ENCODE measurements at regions not wholly inside any gene's neighbourhood (a gene's known extent, or its start where the extent isn't known, plus 50 kb on each side); places are given as distances from the start of the nearest gene placed in this dataset.
A peak's percentile ranks its signal among the peaks of the same experiment; 100 is the strongest.

- Histone ChIP-seq H3K27me3 (ENCODE audit: control insufficient read depth, insufficient read depth, low read length) (no peaks in the 10 kb centered on the region), H3K27ac (ENCODE audit: low read depth, low read length) (no peak overlapping the region), H3K9me3 (ENCODE audit: control insufficient read depth, insufficient read depth, low read length) (no peaks in the 10 kb centered on the region), H3K9ac (ENCODE audit: low read depth, low read length) (no peak overlapping the region), H3K36me3 (ENCODE audit: control insufficient read depth, insufficient read depth, low read length) (no peaks in the 10 kb centered on the region), H3K4me1 (ENCODE audit: control insufficient read depth, insufficient read depth, low read length) (peaks cover 22% of the 10 kb centered on the region), H3K4me3 (ENCODE audit: low read depth, low read length) (no peak overlapping the region)
Observed at GRCh38 chr2:212945526-212945925, 205.9 kb downstream of the IKZF2 start.

- H3K4me1 ChIP-seq (ENCODE audit: control insufficient read depth, insufficient read depth, low read length), result peaks cover 34% of the 10 kb centered on the region
- H3K27me3 ChIP-seq (ENCODE audit: control insufficient read depth, insufficient read depth, low read length), result no peaks in the 10 kb centered on the region
- H3K9me3 ChIP-seq (ENCODE audit: control insufficient read depth, insufficient read depth, low read length), result no peaks in the 10 kb centered on the region
- H3K36me3 ChIP-seq (ENCODE audit: control insufficient read depth, insufficient read depth, low read length), result no peaks in the 10 kb centered on the region
- H3K27ac ChIP-seq (ENCODE audit: low read depth, low read length), result no peak overlapping the region
- no peak overlapping the region for H3K4me3 ChIP-seq (ENCODE audit: low read depth, low read length)
- no peak overlapping the region for H3K9ac ChIP-seq (ENCODE audit: low read depth, low read length)
Observed at GRCh38 chr2:212943351-212943750, 208.1 kb downstream of the IKZF2 start.

- no peak overlapping the region for H3K4me3 ChIP-seq (ENCODE audit: low read depth, low read length)
- no peaks in the 10 kb centered on the region for H3K27me3 ChIP-seq (ENCODE audit: control insufficient read depth, insufficient read depth, low read length)
- no peaks in the 10 kb centered on the region for H3K36me3 ChIP-seq (ENCODE audit: control insufficient read depth, insufficient read depth, low read length)
- peaks cover 28% of the 10 kb centered on the region for H3K4me1 ChIP-seq (ENCODE audit: control insufficient read depth, insufficient read depth, low read length)
- H3K9me3 ChIP-seq (ENCODE audit: control insufficient read depth, insufficient read depth, low read length), result no peaks in the 10 kb centered on the region
- peak overlapping the region; percentile 83 for H3K27ac ChIP-seq (ENCODE audit: low read depth, low read length)
- no peak overlapping the region for H3K9ac ChIP-seq (ENCODE audit: low read depth, low read length)
Observed at GRCh38 chr2:212941361-212941760, 210.1 kb downstream of the IKZF2 start.

- Histone ChIP-seq H3K4me1 (ENCODE audit: control insufficient read depth, insufficient read depth, low read length) (peaks cover 28% of the 10 kb centered on the region), H3K27me3 (ENCODE audit: control insufficient read depth, insufficient read depth, low read length) (no peaks in the 10 kb centered on the region), H3K36me3 (ENCODE audit: control insufficient read depth, insufficient read depth, low read length) (no peaks in the 10 kb centered on the region), H3K9me3 (ENCODE audit: control insufficient read depth, insufficient read depth, low read length) (no peaks in the 10 kb centered on the region), H3K9ac (ENCODE audit: low read depth, low read length) (peak overlapping the region; percentile 27; the same call in 1 of the 2 replicates), H3K4me3 (ENCODE audit: low read depth, low read length) (0 out of 2 replicates have a peak overlapping the region, but pooled peaks have one; percentile 31), H3K27ac (ENCODE audit: low read depth, low read length) (peak overlapping the region; percentile 83)
Observed at GRCh38 chr2:212940816-212941215, 210.6 kb downstream of the IKZF2 start.

- Histone ChIP-seq H3K27ac (ENCODE audit: low read depth, low read length) (peak overlapping the region; percentile 83), H3K9ac (ENCODE audit: low read depth, low read length) (no peak overlapping the region), H3K4me1 (ENCODE audit: control insufficient read depth, insufficient read depth, low read length) (peaks cover 28% of the 10 kb centered on the region), H3K9me3 (ENCODE audit: control insufficient read depth, insufficient read depth, low read length) (no peaks in the 10 kb centered on the region), H3K27me3 (ENCODE audit: control insufficient read depth, insufficient read depth, low read length) (no peaks in the 10 kb centered on the region), H3K4me3 (ENCODE audit: low read depth, low read length) (no peak overlapping the region), H3K36me3 (ENCODE audit: control insufficient read depth, insufficient read depth, low read length) (no peaks in the 10 kb centered on the region)
Observed at GRCh38 chr2:212939777-212940531, 211.5 kb downstream of the IKZF2 start.

GRCh38 chr2:212938144-212938793, 213.1 kb downstream of the IKZF2 start:
- H3K27ac ChIP-seq (ENCODE audit: low read depth, low read length), result no peak overlapping the region
- H3K4me3 ChIP-seq (ENCODE audit: low read depth, low read length), result no peak overlapping the region
- no peaks in the 10 kb centered on the region for H3K27me3 ChIP-seq (ENCODE audit: control insufficient read depth, insufficient read depth, low read length)
- H3K9ac ChIP-seq (ENCODE audit: low read depth, low read length), result no peak overlapping the region
- no peaks in the 10 kb centered on the region for H3K9me3 ChIP-seq (ENCODE audit: control insufficient read depth, insufficient read depth, low read length)
- peaks cover 24% of the 10 kb centered on the region for H3K4me1 ChIP-seq (ENCODE audit: control insufficient read depth, insufficient read depth, low read length)
- no peaks in the 10 kb centered on the region for H3K36me3 ChIP-seq (ENCODE audit: control insufficient read depth, insufficient read depth, low read length)

GRCh38 chr2:212936572-212936971, 214.8 kb downstream of the IKZF2 start:
- Histone ChIP-seq H3K9me3 (ENCODE audit: control insufficient read depth, insufficient read depth, low read length) (no peaks in the 10 kb centered on the region), H3K4me3 (ENCODE audit: low read depth, low read length) (no peak overlapping the region), H3K4me1 (ENCODE audit: control insufficient read depth, insufficient read depth, low read length) (peaks cover 22% of the 10 kb centered on the region), H3K27me3 (ENCODE audit: control insufficient read depth, insufficient read depth, low read length) (no peaks in the 10 kb centered on the region), H3K36me3 (ENCODE audit: control insufficient read depth, insufficient read depth, low read length) (no peaks in the 10 kb centered on the region), H3K9ac (ENCODE audit: low read depth, low read length) (no peak overlapping the region), H3K27ac (ENCODE audit: low read depth, low read length) (no peak overlapping the region)

- Histone ChIP-seq H3K27ac (ENCODE audit: low read depth, low read length) (no peak overlapping the region), H3K4me1 (ENCODE audit: control insufficient read depth, insufficient read depth, low read length) (peaks cover 14% of the 10 kb centered on the region), H3K9me3 (ENCODE audit: control insufficient read depth, insufficient read depth, low read length) (no peaks in the 10 kb centered on the region), H3K27me3 (ENCODE audit: control insufficient read depth, insufficient read depth, low read length) (no peaks in the 10 kb centered on the region), H3K36me3 (ENCODE audit: control insufficient read depth, insufficient read depth, low read length) (no peaks in the 10 kb centered on the region), H3K9ac (ENCODE audit: low read depth, low read length) (no peak overlapping the region), H3K4me3 (ENCODE audit: low read depth, low read length) (no peak overlapping the region)
Observed at GRCh38 chr2:212935752-212936151, 215.7 kb downstream of the IKZF2 start.

- H3K4me1 ChIP-seq (ENCODE audit: control insufficient read depth, insufficient read depth, low read length), result no peaks in the 10 kb centered on the region
Observed at GRCh38 chr2:212931271-212931670, 220.1 kb downstream of the IKZF2 start.

GRCh38 chr2:212930556-212931260, 220.7 kb downstream of the IKZF2 start:
- Histone ChIP-seq H3K9me3 (ENCODE audit: control insufficient read depth, insufficient read depth, low read length) (no peaks in the 10 kb centered on the region), H3K27ac (ENCODE audit: low read depth, low read length) (no peak overlapping the region), H3K9ac (ENCODE audit: low read depth, low read length) (no peak overlapping the region), H3K36me3 (ENCODE audit: control insufficient read depth, insufficient read depth, low read length) (no peaks in the 10 kb centered on the region), H3K4me1 (ENCODE audit: control insufficient read depth, insufficient read depth, low read length) (no peaks in the 10 kb centered on the region), H3K4me3 (ENCODE audit: low read depth, low read length) (no peak overlapping the region), H3K27me3 (ENCODE audit: control insufficient read depth, insufficient read depth, low read length) (no peaks in the 10 kb centered on the region)

More at GRCh38 chr2:212931271-212931670, 220.1 kb downstream of the IKZF2 start:
- Histone ChIP-seq H3K36me3 (ENCODE audit: control insufficient read depth, insufficient read depth, low read length) (no peaks in the 10 kb centered on the region), H3K9ac (ENCODE audit: low read depth, low read length) (no peak overlapping the region), H3K4me3 (ENCODE audit: low read depth, low read length) (no peak overlapping the region), H3K27ac (ENCODE audit: low read depth, low read length) (no peak overlapping the region), H3K9me3 (ENCODE audit: control insufficient read depth, insufficient read depth, low read length) (no peaks in the 10 kb centered on the region), H3K27me3 (ENCODE audit: control insufficient read depth, insufficient read depth, low read length) (no peaks in the 10 kb centered on the region)

- Histone ChIP-seq H3K27me3 (ENCODE audit: control insufficient read depth, insufficient read depth, low read length) (no peaks in the 10 kb centered on the region), H3K27ac (ENCODE audit: low read depth, low read length) (no peak overlapping the region), H3K9ac (ENCODE audit: low read depth, low read length) (no peak overlapping the region), H3K9me3 (ENCODE audit: control insufficient read depth, insufficient read depth, low read length) (no peaks in the 10 kb centered on the region), H3K4me1 (ENCODE audit: control insufficient read depth, insufficient read depth, low read length) (no peaks in the 10 kb centered on the region), H3K36me3 (ENCODE audit: control insufficient read depth, insufficient read depth, low read length) (no peaks in the 10 kb centered on the region), H3K4me3 (ENCODE audit: low read depth, low read length) (no peak overlapping the region)
Observed at GRCh38 chr2:212929971-212930370, 221.4 kb downstream of the IKZF2 start.
